KMS-11 (cell line): ENCODE measurements at regions not wholly inside any gene's neighbourhood (a gene's known extent, or its start where the extent isn't known, plus 50 kb on each side); places are given as distances from the start of the nearest gene placed in this dataset.

Source experiments
- H2AFZ ChIP-seq: fragments of 200-600 bp; sonication (generic); 2 replicates; pipeline ENCODE4 v1.6.1; 2016; ENCODE audit warnings: antibody characterized with exemption, mixed run types, low read depth
- H3K27ac ChIP-seq: fragments of 200-600 bp; sonication (generic); 2 replicates; pipeline ENCODE4 v1.6.1; 2016; ENCODE audit warnings: mild to moderate bottlenecking, mixed run types
- H3K27me3 ChIP-seq: fragments of 200-600 bp; sonication (generic); 2 replicates; pipeline ENCODE4 v1.6.1; 2017; ENCODE audit warnings: mild to moderate bottlenecking, low read depth, mixed run types, moderate library complexity; ENCODE audit not compliant: insufficient read depth
- H3K36me3 ChIP-seq: fragments of 200-600 bp; sonication (generic); 2 replicates; pipeline ENCODE4 v1.6.1; 2017; ENCODE audit warnings: mild to moderate bottlenecking, mixed run types; ENCODE audit not compliant: insufficient read depth
- H3K4me1 ChIP-seq: fragments of 200-600 bp; sonication (generic); 2 replicates; pipeline ENCODE4 v1.6.1; 2016; ENCODE audit warnings: mild to moderate bottlenecking, low read depth, mixed run types; ENCODE audit not compliant: poor library complexity, severe bottlenecking
- H3K4me2 ChIP-seq: fragments of 200-600 bp; sonication (generic); 2 replicates; pipeline ENCODE4 v1.7.0; 2016; ENCODE audit warnings: mild to moderate bottlenecking, mixed run types
- H3K4me3 ChIP-seq: fragments of 200-600 bp; sonication (generic); IDR thresholded peaks from 2 replicates; pipeline ENCODE4 v1.6.1; 2017; ENCODE audit warnings: low read depth, low read length, mixed read lengths; ENCODE audit not compliant: insufficient read depth
- H3K79me2 ChIP-seq: fragments of 200-600 bp; sonication (generic); 2 replicates; pipeline ENCODE4 v1.6.1; 2016; ENCODE audit warnings: low read depth, mixed run types; ENCODE audit not compliant: insufficient read depth
- H3K9ac ChIP-seq: fragments of 200-600 bp; sonication (generic); 2 replicates; pipeline ENCODE4 v1.6.1; 2016; ENCODE audit warnings: mild to moderate bottlenecking, mixed run types
- H4K20me1 ChIP-seq: fragments of 200-600 bp; sonication (generic); 2 replicates; pipeline ENCODE4 v1.6.1; 2016; ENCODE audit warnings: mild to moderate bottlenecking, mixed run types; ENCODE audit not compliant: insufficient read depth
- CTCF ChIP-seq: fragments of 200-600 bp; sonication (generic); conservative IDR thresholded peaks from 2 replicates; pipeline ENCODE4 v1.6.1; 2017; ENCODE audit warnings: low read depth, mild to moderate bottlenecking, antibody characterized with exemption, low read length, moderate library complexity, mixed read lengths

GRCh38 chr4:128354205-128354821 is 66.7 kb upstream of the PGRMC2 start:
- no peaks in the 10 kb centered on the region for H3K4me1 ChIP-seq
- H3K27me3 ChIP-seq, result no peaks in the 10 kb centered on the region
- no peak for TF ChIP-seq CTCF
- H2AFZ ChIP-seq, result no peak overlapping the region
- H3K27ac ChIP-seq, result no peak overlapping the region
- no peaks in the 10 kb centered on the region for H3K79me2 ChIP-seq
- no peak overlapping the region for H3K4me3 ChIP-seq
- no peak overlapping the region for H3K9ac ChIP-seq
- no peaks in the 10 kb centered on the region for H3K36me3 ChIP-seq
- H4K20me1 ChIP-seq, result no peaks in the 10 kb centered on the region
- no peak overlapping the region for H3K4me2 ChIP-seq

- Histone ChIP-seq H3K36me3 (no peaks in the 10 kb centered on the region), H2AFZ (no peak overlapping the region), H3K4me1 (no peaks in the 10 kb centered on the region), H3K27ac (no peak overlapping the region), H4K20me1 (no peaks in the 10 kb centered on the region), H3K79me2 (no peaks in the 10 kb centered on the region), H3K9ac (no peak overlapping the region), H3K4me2 (no peak overlapping the region), H3K27me3 (no peaks in the 10 kb centered on the region), H3K4me3 (no peak overlapping the region)
- no peak for TF ChIP-seq CTCF
Observed at GRCh38 chr4:128353791-128354190, 66.2 kb upstream of the PGRMC2 start.

- peaks cover 16% of the 10 kb centered on the region for H3K4me1 ChIP-seq
- H3K27me3 ChIP-seq, result no peaks in the 10 kb centered on the region
- H3K27ac ChIP-seq, result no peak overlapping the region
- H3K4me3 ChIP-seq, result no peak overlapping the region
- no peaks in the 10 kb centered on the region for H3K79me2 ChIP-seq
- no peaks in the 10 kb centered on the region for H3K36me3 ChIP-seq
- TF ChIP-seq CTCF, result no peak
- no peak overlapping the region for H3K4me2 ChIP-seq
- H3K9ac ChIP-seq, result no peak overlapping the region
- no peaks in the 10 kb centered on the region for H4K20me1 ChIP-seq
- no peak overlapping the region for H2AFZ ChIP-seq
Observed at GRCh38 chr4:128351502-128351901, 63.9 kb upstream of the PGRMC2 start.

GRCh38 chr4:128350449-128351045 is 62.9 kb upstream of the PGRMC2 start:
- no peaks in the 10 kb centered on the region for H4K20me1 ChIP-seq
- peaks cover 21% of the 10 kb centered on the region for H3K4me1 ChIP-seq
- TF ChIP-seq CTCF, result no peak
- no peaks in the 10 kb centered on the region for H3K27me3 ChIP-seq
- no peak overlapping the region for H2AFZ ChIP-seq
- H3K9ac ChIP-seq, result no peak overlapping the region
- H3K79me2 ChIP-seq, result no peaks in the 10 kb centered on the region
- H3K4me2 ChIP-seq, result no peak overlapping the region
- no peaks in the 10 kb centered on the region for H3K36me3 ChIP-seq
- no peak overlapping the region for H3K4me3 ChIP-seq
- no peak overlapping the region for H3K27ac ChIP-seq
